SK-N-SH (cell line): ENCODE measurements at regions not wholly inside any gene's neighbourhood (a gene's known extent, or its start where the extent isn't known, plus 50 kb on each side); places are given as distances from the start of the nearest gene placed in this dataset.
A peak's percentile ranks its signal among the peaks of the same experiment; 100 is the strongest.

Source experiments
- CTCF ChIA-PET: fragments of 300-600, 350-600 bp; formaldehyde crosslinking; extraction: SDS; loops from one replicate; lab custom pipeline; 2021; lab: Yijun Ruan, JAX
- POLR2A ChIA-PET: fragments of 350-600 bp; sonication (Branson Sonifier 250); formaldehyde crosslinking; extraction: SDS; loops from one replicate; lab custom pipeline; 2020; ENCODE audit warnings: antibody characterized with exemption, inconsistent platforms; lab: Yijun Ruan, JAX
- DNase-seq: peaks from one replicate; pipeline ENCODE4 v3.0.0; 2012
- H2AFZ ChIP-seq: fragments of 200-600 bp; sonication (generic); 2 replicates; pipeline ENCODE4 v1.8.1; 2016; ENCODE audit warnings: antibody characterized with exemption, mild to moderate bottlenecking, low read depth
- H3F3A ChIP-seq: fragments of 200-600 bp; sonication (generic); replicated peaks from 2 replicates; pipeline ENCODE3; 2016; ENCODE audit warnings: antibody characterized with exemption, mild to moderate bottlenecking; ENCODE audit not compliant: insufficient read depth
- H3K27ac ChIP-seq, 2 experiments: fragments of 200-500 bp in 1 of 2; fragments of 200-600 bp in 1 of 2; sonication (Bioruptor generic) in 1 of 2; sonication (generic), shearing (Covaris generic) in 1 of 2; 2 replicates each; pipeline versions ENCODE4 v1.5.1 to v1.6.1; 2014 to 2016; ENCODE audit warnings: low read depth in 2 of 2, inconsistent platforms in 1 of 2, low read length in 1 of 2, mild to moderate bottlenecking in 1 of 2, mixed read lengths in 1 of 2
- H3K27me3 ChIP-seq: fragments of 200-600 bp; sonication (generic), shearing (Covaris generic); 2 replicates; pipeline ENCODE4 v1.6.1; 2016; ENCODE audit warnings: mixed run types; ENCODE audit not compliant: insufficient read depth
- H3K36me3 ChIP-seq, 2 experiments: fragments of 200-500 bp in 1 of 2; fragments of 200-600 bp in 1 of 2; sonication (Bioruptor generic) in 1 of 2; sonication (generic) in 1 of 2; replicated peaks in 1 of 2; 2 replicates each; pipeline versions ENCODE3 to v1.5.1; 2014 to 2016; ENCODE audit warnings: low read length in 1 of 2, mild to moderate bottlenecking in 1 of 2; ENCODE audit not compliant: insufficient read depth in 2 of 2, control insufficient read depth in 1 of 2
- H3K4me1 ChIP-seq, 2 experiments: fragments of 200-500 bp in 1 of 2; fragments of 200-600 bp in 1 of 2; sonication (Bioruptor generic) in 1 of 2; sonication (generic), shearing (Covaris generic) in 1 of 2; 2 replicates each; pipeline versions ENCODE4 v1.5.1 to v1.6.1; 2014 to 2016; ENCODE audit warnings: low read depth in 1 of 2, low read length in 1 of 2, mixed run types in 1 of 2; ENCODE audit not compliant: insufficient read depth in 2 of 2, control insufficient read depth in 1 of 2
- H3K4me2 ChIP-seq: fragments of 200-600 bp; sonication (generic), shearing (Covaris generic); 2 replicates; pipeline ENCODE4 v1.6.1; 2017; ENCODE audit warnings: mixed run types
- H3K4me3 ChIP-seq, 2 experiments: fragments of 200-500 bp in 1 of 2; fragments of 200-600 bp in 1 of 2; sonication (Bioruptor generic) in 1 of 2; sonication (generic), shearing (Covaris generic) in 1 of 2; 2 replicates each; pipeline versions ENCODE4 v1.5.1 to v1.8.1; 2014 to 2016; ENCODE audit warnings: low read depth in 2 of 2, inconsistent platforms in 1 of 2, low read length in 1 of 2, mild to moderate bottlenecking in 1 of 2, mixed read lengths in 1 of 2, moderate library complexity in 1 of 2
- H3K79me2 ChIP-seq: fragments of 200-600 bp; sonication (generic); 2 replicates; pipeline ENCODE4 v1.8.1; 2017; ENCODE audit warnings: mild to moderate bottlenecking; ENCODE audit not compliant: insufficient read depth
- H3K9ac ChIP-seq: fragments of 200-600 bp; sonication (generic); 2 replicates; pipeline ENCODE4 v1.6.1; 2017; ENCODE audit warnings: mixed run types
- H3K9me2 ChIP-seq: fragments of 200-600 bp; sonication (generic); 2 replicates; pipeline ENCODE4 v1.6.1; 2017; ENCODE audit warnings: mixed run types
- H3K9me3 ChIP-seq: fragments of 200-600 bp; sonication (generic); 2 replicates; pipeline ENCODE4 v1.6.1; 2017; ENCODE audit warnings: mixed run types, mild to moderate bottlenecking, moderate library complexity
- H4K20me1 ChIP-seq: fragments of 200-600 bp; sonication (generic); 2 replicates; pipeline ENCODE4 v1.6.1; 2017; ENCODE audit warnings: mild to moderate bottlenecking, mixed run types; ENCODE audit not compliant: insufficient read depth
- ELF1 ChIP-seq: IDR thresholded peaks from 2 replicates; pipeline ENCODE4 v1.4.0; 2012
- EZH2phosphoT487 ChIP-seq: fragments of 200-600 bp; sonication (generic); IDR thresholded peaks from 2 replicates; pipeline ENCODE4 v1.6.1; 2017; ENCODE audit warnings: low read depth, mixed run types, mild to moderate bottlenecking, antibody characterized with exemption, moderate library complexity, borderline replicate concordance
- FOSL2 ChIP-seq: IDR thresholded peaks from 2 replicates; pipeline ENCODE4 v1.4.0; 2012; ENCODE audit warnings: low read depth, mild to moderate bottlenecking, moderate library complexity, borderline replicate concordance
- FOXM1 ChIP-seq: IDR thresholded peaks from 2 replicates; pipeline ENCODE4 v1.4.0; 2012; ENCODE audit warnings: low read depth, mild to moderate bottlenecking
- GABPA ChIP-seq: IDR thresholded peaks from 2 replicates; pipeline ENCODE4 v1.4.0; 2012; ENCODE audit warnings: low read depth, mild to moderate bottlenecking
- JUND ChIP-seq: IDR thresholded peaks from 2 replicates; pipeline ENCODE4 v1.4.0; 2012
- MEF2A ChIP-seq: IDR thresholded peaks from 2 replicates; pipeline ENCODE4 v1.4.0; 2012; ENCODE audit warnings: low read depth, borderline replicate concordance
- NFIC ChIP-seq: IDR thresholded peaks from 2 replicates; pipeline ENCODE4 v1.4.0; 2012; ENCODE audit warnings: borderline replicate concordance
- NRF1 ChIP-seq: IDR thresholded peaks from 2 replicates; pipeline ENCODE4 v1.6.1; 2012; ENCODE audit warnings: low read depth, mild to moderate bottlenecking, low read length
- RAD21 ChIP-seq: IDR thresholded peaks from 2 replicates; pipeline ENCODE4 v1.6.1; 2012; ENCODE audit warnings: mild to moderate bottlenecking, low read length
- USF2 ChIP-seq: fragments of 150-350 bp; IDR thresholded peaks from 2 replicates; pipeline ENCODE4 v1.6.1; 2017; ENCODE audit warnings: antibody characterized with exemption, low read length, low read depth, borderline replicate concordance
- YY1 ChIP-seq: IDR thresholded peaks from 2 replicates; pipeline ENCODE4 v1.4.0; 2012; ENCODE audit warnings: low read depth, mild to moderate bottlenecking
- ZBTB33 ChIP-seq: IDR thresholded peaks from 2 replicates; pipeline ENCODE4 v1.4.0; 2012; ENCODE audit warnings: low read depth, borderline replicate concordance
- WGBS: methylation state at CpG from one replicate; pipeline ENCODE4 v1.1.6; 2017; ENCODE audit warnings: low lambda C conversion rate; 5-methylcytosine and 5-hydroxymethylcytosine counted together
- TF ChIP-seq, protein P1 (sequence below): IDR thresholded peaks from 2 replicates; pipeline ENCODE4; 2012

DNA sequence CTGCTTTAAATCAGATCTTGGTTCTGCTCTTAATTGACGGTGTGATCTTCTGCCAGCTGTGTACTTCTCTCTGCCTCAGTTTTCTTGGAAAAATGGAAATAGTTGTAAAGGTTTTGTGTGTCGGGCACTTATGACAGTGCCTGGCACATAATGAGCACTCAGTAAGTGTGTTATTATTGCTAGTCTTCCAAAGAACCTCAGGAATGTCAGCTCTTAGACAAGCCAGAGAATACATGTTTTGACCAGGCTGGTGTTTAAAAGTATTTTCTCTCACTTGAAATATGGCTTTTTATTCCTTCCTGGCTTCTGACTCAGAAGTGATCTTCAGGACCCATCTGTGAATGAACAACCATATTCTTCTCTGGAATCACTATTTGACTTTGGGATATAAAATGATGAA is 304.1 kb downstream of the SNAPC1 start (continued):
- TF ChIP-seq NFIC (no peak), ELF1 (no peak)

DNA sequence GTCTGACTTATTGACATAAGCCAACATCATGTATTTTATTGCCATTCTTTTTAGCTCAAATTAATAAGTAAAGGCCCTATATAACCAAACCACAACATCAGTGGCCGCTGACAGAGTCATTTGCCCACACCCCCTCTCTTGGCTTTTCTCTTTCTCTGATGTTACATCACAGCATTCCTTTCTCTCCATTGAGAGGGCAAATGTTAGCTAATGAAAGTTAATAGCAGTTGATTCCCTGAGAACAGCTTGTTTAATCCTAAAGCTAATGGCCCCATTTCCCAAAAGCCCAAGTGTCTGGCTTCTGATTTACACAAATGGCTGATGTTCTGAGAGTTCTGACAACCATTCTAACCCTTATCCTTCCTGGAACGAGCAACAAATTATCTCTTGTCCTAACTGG is 308.8 kb downstream of the SNAPC1 start:
- H3K9me2 ChIP-seq, result no peaks in the 10 kb centered on the region
- no peaks in the 10 kb centered on the region; the same call in 1 of the 2 replicates for H3K27me3 ChIP-seq
- no peaks in the 10 kb centered on the region for H3F3A ChIP-seq
- no peaks in the 10 kb centered on the region for H4K20me1 ChIP-seq
- no peaks in the 10 kb centered on the region for H3K79me2 ChIP-seq
- TF ChIP-seq GABPA, result no peak
- no peak for TF ChIP-seq FOXM1
- TF ChIP-seq MEF2A, result no peak
- no peak for TF ChIP-seq FOSL2
- no peak overlapping the region for H3K27ac ChIP-seq
- ChIA-PET CTCF (no interaction called here), POLR2A (no interaction called here)
- H3K36me3 ChIP-seq, result no peaks in the 10 kb centered on the region
- no peak for DNase-seq
- no peak overlapping the region for H3K4me3 ChIP-seq
- H3K4me1 ChIP-seq, result no peaks in the 10 kb centered on the region
- no peak overlapping the region for H3K4me2 ChIP-seq
- WGBS, result 15% methylated on average over 2 of the region's 2 CpGs
- no peak overlapping the region for H3K9ac ChIP-seq
- no peak overlapping the region for H2AFZ ChIP-seq
- no peaks in the 10 kb centered on the region for H3K9me3 ChIP-seq

- DNase-seq, result no peak
- ChIA-PET POLR2A (no interaction called here), CTCF (interaction anchor here (1.0 kb wide), 1 partner anchor 807 kb away, joined by 3 read pairs; no protein-coding TSS in a partner anchor)
- Histone ChIP-seq H3K9ac (no peak overlapping the region), H3K79me2 (no peaks in the 10 kb centered on the region), H3K4me1 (no peaks in the 10 kb centered on the region), H3K27me3 (no peaks in the 10 kb centered on the region; the same call in 1 of the 2 replicates), H3K27ac (no peak overlapping the region), H3K36me3 (no peaks in the 10 kb centered on the region), H3K9me2 (no peaks in the 10 kb centered on the region), H3F3A (no peaks in the 10 kb centered on the region), H2AFZ (no peak overlapping the region), H3K4me2 (no peak overlapping the region), H3K9me3 (no peaks in the 10 kb centered on the region), H4K20me1 (no peaks in the 10 kb centered on the region), H3K4me3 (no peak overlapping the region)
- 36% methylated on average over 4 of the region's 4 CpGs for WGBS
- no peak for TF ChIP-seq RAD21
Observed at GRCh38 chr14:62076368-62076767, 314.1 kb downstream of the SNAPC1 start.

DNA sequence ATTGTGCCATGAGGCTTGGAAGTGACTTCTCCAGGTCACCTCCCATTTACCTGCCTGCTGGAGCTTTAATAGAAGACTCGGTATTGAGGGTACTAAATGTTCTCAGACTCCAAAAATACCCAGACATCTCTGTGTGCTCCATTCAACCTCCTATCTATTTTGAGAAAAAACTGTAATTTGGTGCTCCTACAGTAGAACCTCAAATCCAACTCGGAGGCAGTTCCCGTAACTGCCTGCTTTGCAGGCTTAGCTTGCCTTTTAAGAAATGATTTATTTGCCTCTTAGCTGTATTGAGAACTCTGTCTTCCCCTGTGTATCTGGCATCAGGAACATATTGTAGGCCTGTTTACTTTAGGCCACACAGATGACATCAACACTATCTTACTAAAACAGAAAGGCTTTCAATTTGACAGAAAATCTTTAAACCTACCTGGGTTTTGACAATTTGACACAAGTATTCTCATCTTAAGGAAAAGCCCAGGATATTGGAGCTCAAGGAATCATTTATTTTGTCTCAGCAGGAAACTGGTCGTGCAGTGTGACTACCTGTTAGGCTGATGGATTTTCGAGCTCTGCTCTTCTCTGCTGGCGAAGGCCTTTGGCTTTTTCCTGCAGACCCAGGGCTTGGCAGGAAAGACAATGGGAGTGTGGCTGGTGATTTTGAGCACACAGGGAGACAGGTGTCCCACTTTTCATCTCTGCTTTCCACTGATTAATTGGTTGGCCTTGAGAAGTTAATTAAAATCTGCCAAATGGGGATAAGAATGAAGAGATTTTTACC is 314.8 kb downstream of the SNAPC1 start:
- Histone ChIP-seq H3K4me2 (no peak overlapping the region), H3F3A (no peaks in the 10 kb centered on the region), H3K27ac (no peak overlapping the region), H3K4me1 (no peaks in the 10 kb centered on the region), H4K20me1 (no peaks in the 10 kb centered on the region), H3K9me2 (no peaks in the 10 kb centered on the region), H3K9me3 (no peaks in the 10 kb centered on the region), H3K36me3 (no peaks in the 10 kb centered on the region), H3K79me2 (no peaks in the 10 kb centered on the region), H3K27me3 (no peaks in the 10 kb centered on the region; the same call in 1 of the 2 replicates), H3K4me3 (no peak overlapping the region), H2AFZ (0 out of 2 replicates have a peak overlapping the region, but pooled peaks have one; percentile 35), H3K9ac (no peak overlapping the region)
- TF ChIP-seq EZH2phosphoT487 (no peak), NFIC (no peak), JUND (no peak), YY1 (no peak), ZBTB33 (no peak), NRF1 (no peak), FOSL2 (no peak), USF2 (no peak)
- TF ChIP-seq, protein P1, sequence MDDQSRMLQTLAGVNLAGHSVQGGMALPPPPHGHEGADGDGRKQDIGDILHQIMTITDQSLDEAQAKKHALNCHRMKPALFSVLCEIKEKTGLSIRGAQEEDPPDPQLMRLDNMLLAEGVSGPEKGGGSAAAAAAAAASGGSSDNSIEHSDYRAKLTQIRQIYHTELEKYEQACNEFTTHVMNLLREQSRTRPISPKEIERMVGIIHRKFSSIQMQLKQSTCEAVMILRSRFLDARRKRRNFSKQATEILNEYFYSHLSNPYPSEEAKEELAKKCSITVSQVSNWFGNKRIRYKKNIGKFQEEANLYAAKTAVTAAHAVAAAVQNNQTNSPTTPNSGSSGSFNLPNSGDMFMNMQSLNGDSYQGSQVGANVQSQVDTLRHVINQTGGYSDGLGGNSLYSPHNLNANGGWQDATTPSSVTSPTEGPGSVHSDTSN, result no peak
- POLR2A ChIA-PET, result no interaction called here
- WGBS, result 32% methylated on average over 6 of the region's 6 CpGs
- CTCF ChIA-PET, result interaction anchor here (1.0 to 1.3 kb wide), 2 partner anchors 12 to 808 kb away, joined by 3 read pairs; no protein-coding TSS in a partner anchor
- no peak for DNase-seq
